Upper lobe of right lung (tissue), 1 donor: ENCODE measurements at regions not wholly inside any gene's neighbourhood (a gene's known extent, or its start where the extent isn't known, plus 50 kb on each side); places are given as distances from the start of the nearest gene placed in this dataset.

Experiments
- ATAC-seq: fragments of 200-7000 bp; cut with Tn5 transposase; one replicate; pipeline ENCODE4 v1.9.1; 2020; ENCODE audit warnings: mild to moderate bottlenecking, moderate library complexity
- DNase-seq: peaks from one replicate; pipeline ENCODE4 v3.0.0-alpha.2; 2020
- H3K27ac ChIP-seq: fragments of 200-600 bp; one replicate; pipeline ENCODE4 v1.8.0; 2022
- H3K27me3 ChIP-seq: fragments of 200-600 bp; one replicate; pipeline ENCODE4 v1.8.0; 2022; ENCODE audit warnings: mild to moderate bottlenecking
- H3K36me3 ChIP-seq: fragments of 200-600 bp; one replicate; pipeline ENCODE4 v1.8.0; 2022
- H3K4me1 ChIP-seq: fragments of 200-600 bp; one replicate; pipeline ENCODE4 v1.8.0; 2022
- H3K4me3 ChIP-seq: fragments of 200-600 bp; one replicate; pipeline ENCODE4 v1.8.0; 2022; ENCODE audit warnings: mild to moderate bottlenecking
- H3K9me3 ChIP-seq: fragments of 200-600 bp; one replicate; pipeline ENCODE4 v1.8.0; 2022
- intact Hi-C: fragments of 100-400 bp; cut with DNase I; formaldehyde crosslinking; loops from one replicate; pipeline ENCODE4 v1.11.0; 2022
- TF ChIP-seq, protein P1 (sequence below): fragments of 200-600 bp; IDR thresholded peaks from one replicate; pipeline ENCODE4 v1.8.0; 2022; ENCODE audit warnings: antibody characterized with exemption
- donor health status: DM: no; HTN: yes; CAD: no; lungs with severe emphysema.

DNA sequence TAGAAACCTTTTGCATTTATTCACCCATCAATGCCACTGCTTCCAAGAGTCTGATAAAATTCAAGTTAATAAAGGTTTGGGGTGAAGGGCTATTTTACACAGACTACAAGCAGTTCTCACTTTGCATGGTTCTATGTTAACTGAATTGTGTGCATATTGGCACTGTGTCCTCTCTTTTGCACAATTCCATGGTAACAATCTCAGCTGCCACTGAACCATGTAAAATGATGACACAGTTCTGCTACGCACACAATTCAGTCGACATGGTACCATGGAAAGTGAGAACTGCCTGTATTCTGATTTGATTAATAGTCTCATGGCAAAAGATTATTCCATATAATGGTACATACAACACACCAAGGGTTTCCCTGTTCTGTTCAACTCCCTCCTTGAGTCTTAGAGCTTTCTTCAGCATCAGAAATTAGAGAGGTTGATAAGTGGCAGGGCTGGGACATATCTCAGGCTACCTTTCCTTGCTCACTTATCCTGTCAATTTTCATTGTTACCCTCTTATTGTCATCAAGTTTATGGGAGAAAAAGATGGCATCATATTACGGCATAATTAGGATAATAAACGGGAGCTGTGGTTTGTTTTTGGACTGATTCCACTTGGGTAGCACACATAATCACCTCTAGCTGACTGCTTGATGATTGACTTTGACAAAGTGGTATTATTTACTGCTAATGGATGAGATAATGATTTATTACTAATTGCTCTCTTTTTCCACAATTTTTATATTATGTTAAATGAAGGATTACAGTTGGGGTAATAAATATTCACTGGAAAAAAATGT, 139.3 kb upstream of the CREB1 start:
- Histone ChIP-seq H3K4me1 (no peaks in the 10 kb centered on the region), H3K36me3 (no peaks in the 10 kb centered on the region), H3K27me3 (no peaks in the 10 kb centered on the region), H3K4me3 (no peak overlapping the region), H3K9me3 (no peaks in the 10 kb centered on the region), H3K27ac (no peak overlapping the region)
- no peak for ATAC-seq
- intact Hi-C loops = no loop called here
- DNase-seq = no peak
- TF ChIP-seq, protein P1, sequence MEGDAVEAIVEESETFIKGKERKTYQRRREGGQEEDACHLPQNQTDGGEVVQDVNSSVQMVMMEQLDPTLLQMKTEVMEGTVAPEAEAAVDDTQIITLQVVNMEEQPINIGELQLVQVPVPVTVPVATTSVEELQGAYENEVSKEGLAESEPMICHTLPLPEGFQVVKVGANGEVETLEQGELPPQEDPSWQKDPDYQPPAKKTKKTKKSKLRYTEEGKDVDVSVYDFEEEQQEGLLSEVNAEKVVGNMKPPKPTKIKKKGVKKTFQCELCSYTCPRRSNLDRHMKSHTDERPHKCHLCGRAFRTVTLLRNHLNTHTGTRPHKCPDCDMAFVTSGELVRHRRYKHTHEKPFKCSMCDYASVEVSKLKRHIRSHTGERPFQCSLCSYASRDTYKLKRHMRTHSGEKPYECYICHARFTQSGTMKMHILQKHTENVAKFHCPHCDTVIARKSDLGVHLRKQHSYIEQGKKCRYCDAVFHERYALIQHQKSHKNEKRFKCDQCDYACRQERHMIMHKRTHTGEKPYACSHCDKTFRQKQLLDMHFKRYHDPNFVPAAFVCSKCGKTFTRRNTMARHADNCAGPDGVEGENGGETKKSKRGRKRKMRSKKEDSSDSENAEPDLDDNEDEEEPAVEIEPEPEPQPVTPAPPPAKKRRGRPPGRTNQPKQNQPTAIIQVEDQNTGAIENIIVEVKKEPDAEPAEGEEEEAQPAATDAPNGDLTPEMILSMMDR = no peak

DNA sequence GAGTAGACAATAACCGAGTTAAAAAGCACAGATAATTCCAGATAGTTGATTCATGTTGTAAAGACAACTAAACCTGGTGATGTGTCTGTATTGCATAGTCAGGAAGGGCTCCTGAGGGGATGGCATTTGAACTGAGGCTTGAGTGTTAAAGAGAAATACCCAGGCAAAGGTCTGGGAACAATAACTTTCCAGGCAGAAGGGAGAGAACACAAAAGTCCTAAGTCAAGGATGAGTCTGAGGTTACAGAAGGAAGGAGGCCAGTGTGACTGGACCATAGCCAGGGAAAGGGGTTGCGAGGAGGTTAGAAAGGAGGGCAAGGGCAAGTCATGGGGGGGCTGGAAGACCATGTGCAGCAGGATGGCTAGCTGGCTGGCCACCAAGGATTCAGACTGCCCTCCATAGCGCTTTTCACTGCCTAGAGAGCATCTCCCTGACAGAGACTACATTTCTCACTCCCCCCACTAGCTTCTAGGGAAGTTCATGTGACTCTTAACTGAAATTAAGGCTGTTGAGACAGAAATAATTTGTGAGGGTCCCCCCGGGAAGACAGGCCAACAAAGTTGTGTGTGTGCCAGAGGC, 135.5 kb upstream of the CREB1 start:
- no peak overlapping the region for H3K4me3 ChIP-seq

DNA sequence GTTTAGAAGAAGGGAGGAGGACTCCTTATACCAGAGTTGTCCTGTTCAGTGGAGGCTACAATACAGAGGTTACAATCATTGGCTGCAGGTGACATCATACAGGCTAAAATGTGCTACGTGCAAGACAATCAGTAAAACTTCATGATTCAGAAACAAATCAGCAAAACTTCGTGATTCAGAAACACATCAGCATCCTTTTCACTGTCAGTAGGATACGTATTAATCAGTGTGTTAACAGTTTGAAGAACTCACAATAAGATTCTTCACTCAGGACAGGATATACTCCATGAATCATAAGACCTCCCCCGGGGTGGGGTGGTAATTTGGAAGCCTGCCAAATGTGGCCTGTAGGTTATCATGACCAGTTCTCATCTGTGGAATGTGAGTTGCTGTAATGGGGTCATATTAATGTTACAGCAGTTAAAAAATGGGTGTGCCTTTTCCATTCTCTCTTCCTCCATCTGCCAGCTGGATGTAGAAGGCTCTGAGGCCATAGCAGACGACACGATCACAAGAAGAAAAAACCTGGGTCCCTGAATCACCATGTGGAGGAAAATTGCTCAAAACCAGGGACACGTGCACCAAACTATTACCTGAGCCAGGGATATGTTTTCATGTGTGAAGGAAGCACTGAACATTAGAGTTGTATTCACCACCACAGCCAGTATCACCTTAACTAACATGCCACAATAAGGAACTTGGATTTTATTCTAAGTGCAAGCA, 134.8 kb upstream of the CREB1 start:
- ATAC-seq = no peak
- H3K4me1 ChIP-seq = no peaks in the 10 kb centered on the region
- TF ChIP-seq, protein P1 = no peak
- H3K27ac ChIP-seq = no peak overlapping the region
- no peaks in the 10 kb centered on the region for H3K9me3 ChIP-seq
- no peak overlapping the region for H3K4me3 ChIP-seq
- H3K27me3 ChIP-seq = no peaks in the 10 kb centered on the region
- intact Hi-C loops = no loop called here
- no peaks in the 10 kb centered on the region for H3K36me3 ChIP-seq
- DNase-seq = no peak

More for the DNA sequence above, 135.5 kb upstream of the CREB1 start:
- Histone ChIP-seq H3K4me1 (no peaks in the 10 kb centered on the region), H3K36me3 (no peaks in the 10 kb centered on the region), H3K27me3 (no peaks in the 10 kb centered on the region), H3K27ac (no peak overlapping the region), H3K9me3 (no peaks in the 10 kb centered on the region)
- intact Hi-C loops = no loop called here
- DNase-seq (no peak), ATAC-seq (no peak)
- TF ChIP-seq, protein P1 = no peak

DNA sequence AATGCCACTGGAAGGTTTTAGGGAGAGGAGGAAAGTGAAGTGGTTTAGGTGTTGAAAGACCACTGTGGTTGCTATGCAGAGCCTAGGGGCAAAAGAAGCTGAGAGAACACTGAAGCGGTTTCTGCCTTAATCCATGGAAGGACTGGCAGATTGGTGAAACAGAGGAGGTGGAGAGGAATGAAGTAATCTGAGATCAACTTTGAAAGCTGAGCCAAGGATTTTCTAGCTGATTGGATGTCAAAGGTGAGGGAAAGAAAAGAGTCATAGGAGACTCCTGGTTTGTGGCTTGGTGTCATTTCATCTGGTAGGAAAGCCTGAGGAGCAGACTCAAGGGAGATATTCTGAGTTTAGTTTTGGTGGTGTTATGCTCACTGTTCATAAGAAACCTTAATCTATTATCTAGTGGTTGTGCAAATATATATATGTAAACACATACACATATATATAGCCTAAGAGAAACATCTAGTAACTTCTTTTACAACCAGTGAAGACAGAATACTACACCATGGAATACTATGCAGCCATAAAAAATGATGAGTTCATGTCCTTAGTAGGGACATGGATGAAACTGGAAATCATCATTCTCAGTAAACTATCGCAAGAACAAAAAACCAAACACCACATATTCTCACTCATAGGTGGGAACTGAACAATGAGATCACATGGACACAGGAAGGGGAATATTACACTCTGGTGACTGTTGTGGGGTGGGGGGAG, 134.1 kb upstream of the CREB1 start:
- no peaks in the 10 kb centered on the region for H3K36me3 ChIP-seq
- no peak for ATAC-seq
- intact Hi-C loops = no loop called here
- TF ChIP-seq, protein P1 = no peak
- no peak overlapping the region for H3K4me3 ChIP-seq
- no peaks in the 10 kb centered on the region for H3K4me1 ChIP-seq
- no peaks in the 10 kb centered on the region for H3K9me3 ChIP-seq
- H3K27me3 ChIP-seq = no peaks in the 10 kb centered on the region
- no peak for DNase-seq
- no peak overlapping the region for H3K27ac ChIP-seq

DNA sequence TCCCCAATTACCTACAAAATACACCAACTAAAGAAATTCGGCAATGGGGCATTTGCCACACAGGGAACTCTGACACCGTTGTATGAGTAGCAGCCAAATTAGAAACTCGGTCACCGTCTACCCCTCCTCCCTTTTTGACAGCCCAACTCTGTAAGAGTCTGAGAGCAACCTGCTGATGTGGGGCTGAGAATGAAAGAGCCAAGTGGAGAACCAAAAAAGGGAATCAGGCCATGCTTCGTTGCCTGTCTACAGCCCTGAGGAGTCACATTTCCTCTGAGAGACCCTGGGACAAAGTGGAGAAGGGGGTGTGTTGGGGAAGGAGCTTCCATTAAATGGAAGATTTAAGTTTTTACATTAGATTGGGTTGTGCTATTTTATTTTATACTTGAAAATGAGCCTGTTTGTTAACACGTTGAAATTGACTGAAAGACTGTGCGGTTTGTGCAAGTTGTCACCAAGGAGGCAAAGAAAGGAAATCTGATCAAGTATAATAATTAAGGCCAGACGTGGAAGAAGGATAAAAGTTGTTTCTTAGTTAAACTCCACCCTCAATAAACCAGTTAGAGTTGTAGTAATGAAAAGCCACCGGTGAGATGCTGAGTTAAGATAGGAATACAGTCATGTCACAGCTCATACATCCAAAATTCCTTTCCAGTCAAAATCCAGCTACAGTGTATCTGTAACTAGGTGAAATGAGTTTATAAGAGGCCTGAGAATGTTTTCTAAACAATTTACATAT, 131.7 kb upstream of the CREB1 start:
- Histone ChIP-seq H3K36me3 (no peaks in the 10 kb centered on the region), H3K4me3 (no peak overlapping the region), H3K27ac (no peak overlapping the region), H3K4me1 (no peaks in the 10 kb centered on the region), H3K9me3 (no peaks in the 10 kb centered on the region), H3K27me3 (no peaks in the 10 kb centered on the region)
- intact Hi-C loops = no loop called here
- no peak for ATAC-seq
- no peak for DNase-seq
- TF ChIP-seq, protein P1 = no peak
